ENCODE measurements at regions not wholly inside any gene's neighbourhood (a gene's known extent, or its start where the extent isn't known, plus 50 kb on each side); places are given as distances from the start of the nearest gene placed in this dataset.

DNA sequence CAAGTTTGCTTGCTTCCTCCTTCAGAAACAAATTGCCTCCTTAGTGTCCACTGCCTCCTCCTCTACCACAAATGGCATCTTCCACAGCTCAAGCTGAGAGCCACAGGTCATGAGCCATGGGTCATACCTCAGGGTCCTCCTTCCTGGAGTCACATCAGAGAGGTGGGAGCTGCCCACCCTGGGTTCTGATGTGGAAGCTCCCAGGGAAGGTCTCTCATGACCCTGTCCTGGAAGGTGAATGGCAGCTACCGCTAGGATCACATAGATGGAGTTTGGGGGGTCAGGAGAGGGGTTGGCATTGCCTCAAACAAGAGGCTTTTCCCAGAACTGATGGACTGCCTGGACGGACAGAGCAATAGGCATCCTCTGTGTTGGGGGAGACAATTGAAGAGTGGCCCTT is 321.4 kb downstream of the MATN1 start:
- Histone ChIP-seq H3K27me3 (ENCODE audit: control insufficient read depth in 3 of 3, insufficient read depth in 3 of 3, low read length in 2 of 3) (peaks cover 0 to 4% (median 0%) of the 10 kb centered on the region in 3 donors), H3K36me3 (ENCODE audit: control insufficient read depth in 4 of 4, insufficient read depth in 4 of 4, low read length in 4 of 4) (no peaks in the 10 kb centered on the region), H3K4me1 (ENCODE audit: control insufficient read depth in 5 of 5, insufficient read depth in 5 of 5, low read length in 5 of 5) (no peaks in the 10 kb centered on the region), H3K9ac (ENCODE audit: insufficient read depth in 1 of 2, low read length in 2 of 2) (no peak overlapping the region), H3K9me3 (ENCODE audit: control insufficient read depth in 4 of 4, insufficient read depth in 3 of 4, low read length in 3 of 4) (no peaks in the 10 kb centered on the region), H3K4me3 (no peak overlapping the region), H3K27ac (ENCODE audit: low read depth in 1 of 2, low read length in 1 of 2) (no peak overlapping the region)
- DNase-seq (no peak), ATAC-seq (ENCODE audit: insufficient read depth, low FRiP score) (no peak)
- TF ChIP-seq, protein P1, sequence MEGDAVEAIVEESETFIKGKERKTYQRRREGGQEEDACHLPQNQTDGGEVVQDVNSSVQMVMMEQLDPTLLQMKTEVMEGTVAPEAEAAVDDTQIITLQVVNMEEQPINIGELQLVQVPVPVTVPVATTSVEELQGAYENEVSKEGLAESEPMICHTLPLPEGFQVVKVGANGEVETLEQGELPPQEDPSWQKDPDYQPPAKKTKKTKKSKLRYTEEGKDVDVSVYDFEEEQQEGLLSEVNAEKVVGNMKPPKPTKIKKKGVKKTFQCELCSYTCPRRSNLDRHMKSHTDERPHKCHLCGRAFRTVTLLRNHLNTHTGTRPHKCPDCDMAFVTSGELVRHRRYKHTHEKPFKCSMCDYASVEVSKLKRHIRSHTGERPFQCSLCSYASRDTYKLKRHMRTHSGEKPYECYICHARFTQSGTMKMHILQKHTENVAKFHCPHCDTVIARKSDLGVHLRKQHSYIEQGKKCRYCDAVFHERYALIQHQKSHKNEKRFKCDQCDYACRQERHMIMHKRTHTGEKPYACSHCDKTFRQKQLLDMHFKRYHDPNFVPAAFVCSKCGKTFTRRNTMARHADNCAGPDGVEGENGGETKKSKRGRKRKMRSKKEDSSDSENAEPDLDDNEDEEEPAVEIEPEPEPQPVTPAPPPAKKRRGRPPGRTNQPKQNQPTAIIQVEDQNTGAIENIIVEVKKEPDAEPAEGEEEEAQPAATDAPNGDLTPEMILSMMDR (IDR thresholded peaks at IDR 0.05; ENCODE audit: control extremely low read depth, extremely low read depth) = no peak
- WGBS, 2 donors = 75 to 89% methylated on average over 2 of the region's 2 CpGs

DNA sequence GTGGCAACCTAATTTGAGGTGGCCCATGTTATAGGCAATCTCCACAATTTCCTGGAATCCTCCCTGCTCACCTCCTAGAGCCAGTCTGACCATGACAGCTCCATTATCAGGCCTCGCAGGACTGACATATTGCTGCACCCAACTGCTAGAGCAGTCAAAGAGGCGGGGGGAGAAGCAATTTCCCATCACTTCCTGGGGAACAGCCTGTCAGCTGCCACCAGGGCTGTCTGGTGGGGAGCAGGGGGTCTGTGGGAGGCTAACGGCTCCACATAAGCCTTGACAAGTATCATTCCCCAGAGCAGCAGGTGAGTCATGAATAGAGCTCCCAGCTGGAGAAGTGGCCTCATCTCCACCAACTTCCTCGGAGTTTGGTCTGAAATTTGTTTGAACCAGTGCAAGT is 322.9 kb downstream of the MATN1 start:
- no peak for DNase-seq
- Histone ChIP-seq H3K4me1 (ENCODE audit: control insufficient read depth in 5 of 5, insufficient read depth in 5 of 5, low read length in 5 of 5) (no peaks in the 10 kb centered on the region), H3K27ac (ENCODE audit: low read depth in 1 of 2, low read length in 1 of 2) (no peak overlapping the region), H3K4me3 (no peak overlapping the region), H3K9ac (ENCODE audit: insufficient read depth in 1 of 2, low read length in 2 of 2) (no peak overlapping the region), H3K27me3 (ENCODE audit: control insufficient read depth in 3 of 3, insufficient read depth in 3 of 3, low read length in 2 of 3) (no peaks in the 10 kb centered on the region), H3K9me3 (ENCODE audit: control insufficient read depth in 4 of 4, insufficient read depth in 3 of 4, low read length in 3 of 4) (no peaks in the 10 kb centered on the region), H3K36me3 (ENCODE audit: control insufficient read depth in 4 of 4, insufficient read depth in 4 of 4, low read length in 4 of 4) (no peaks in the 10 kb centered on the region)
- ATAC-seq (ENCODE audit: insufficient read depth, low FRiP score) = no peak
- 57 to 63% methylated on average over 4 of the region's 4 CpGs for WGBS, 2 donors
- TF ChIP-seq, protein P1 (IDR thresholded peaks at IDR 0.05; ENCODE audit: control extremely low read depth, extremely low read depth) = no peak

DNA sequence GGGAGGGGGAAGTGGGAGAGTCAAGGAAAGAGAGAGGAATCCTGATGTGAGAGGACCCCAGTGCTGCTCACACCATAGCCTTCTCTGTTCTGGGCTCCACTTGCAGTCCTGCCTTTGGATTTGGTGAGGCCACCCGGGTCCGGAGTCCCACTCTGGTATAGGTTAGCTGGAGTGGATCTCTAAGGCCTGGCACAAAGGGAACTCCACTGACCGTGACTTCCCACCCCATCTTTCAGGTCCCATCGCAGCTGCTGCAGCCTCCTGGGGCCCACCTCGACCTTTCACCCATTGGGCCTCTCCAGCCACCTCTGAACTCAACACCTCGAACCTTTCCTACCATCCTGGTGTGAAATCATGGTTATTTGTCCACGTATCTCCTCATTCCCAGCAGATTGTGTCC is 324.4 kb downstream of the MATN1 start:
- no peak overlapping the region for H3K9ac ChIP-seq (ENCODE audit: insufficient read depth in 1 of 2, low read length in 2 of 2)
- ATAC-seq (ENCODE audit: insufficient read depth, low FRiP score) = no peak
- H3K4me1 ChIP-seq (ENCODE audit: control insufficient read depth in 5 of 5, insufficient read depth in 5 of 5, low read length in 5 of 5) = no peaks in the 10 kb centered on the region
- WGBS, 2 donors = 72 to 76% methylated on average over 7 of the region's 7 CpGs
- H3K4me3 ChIP-seq = no peak overlapping the region
- no peak for DNase-seq
- TF ChIP-seq, protein P1 (IDR thresholded peaks at IDR 0.05; ENCODE audit: control extremely low read depth, extremely low read depth) = no peak
- H3K27me3 ChIP-seq (ENCODE audit: control insufficient read depth in 3 of 3, insufficient read depth in 3 of 3, low read length in 2 of 3) = no peaks in the 10 kb centered on the region
- no peaks in the 10 kb centered on the region for H3K36me3 ChIP-seq (ENCODE audit: control insufficient read depth in 4 of 4, insufficient read depth in 4 of 4, low read length in 4 of 4)
- no peak overlapping the region for H3K27ac ChIP-seq (ENCODE audit: low read depth in 1 of 2, low read length in 1 of 2)
- H3K9me3 ChIP-seq (ENCODE audit: control insufficient read depth in 4 of 4, insufficient read depth in 3 of 4, low read length in 3 of 4) = no peaks in the 10 kb centered on the region

DNA sequence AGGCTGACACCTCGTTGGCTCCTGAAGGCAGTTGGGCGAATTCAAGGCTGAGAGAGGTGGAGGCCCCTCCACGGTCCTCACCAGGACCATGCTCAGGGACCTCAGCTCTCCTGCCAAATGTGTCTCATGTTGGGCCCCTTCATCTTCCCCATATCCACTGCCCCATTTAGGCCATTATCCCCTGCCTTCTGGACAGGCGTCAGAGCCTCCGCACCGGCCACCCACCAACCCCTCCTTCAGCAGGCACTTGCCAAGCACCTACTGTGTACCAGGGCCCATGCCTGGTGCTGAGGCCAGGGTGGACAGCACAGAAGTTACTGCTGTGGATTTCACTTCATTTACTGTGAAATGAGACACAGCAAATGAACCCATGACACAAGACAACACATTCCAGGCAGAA is 325.8 kb downstream of the MATN1 start:
- H3K9ac ChIP-seq (ENCODE audit: insufficient read depth in 1 of 2, low read length in 2 of 2) = no peak overlapping the region
- TF ChIP-seq, protein P1 (IDR thresholded peaks at IDR 0.05; ENCODE audit: control extremely low read depth, extremely low read depth) = no peak
- H3K4me1 ChIP-seq (ENCODE audit: control insufficient read depth in 5 of 5, insufficient read depth in 5 of 5, low read length in 5 of 5) = no peaks in the 10 kb centered on the region
- no peak overlapping the region for H3K4me3 ChIP-seq
- H3K9me3 ChIP-seq (ENCODE audit: control insufficient read depth in 4 of 4, insufficient read depth in 3 of 4, low read length in 3 of 4) = no peaks in the 10 kb centered on the region
- no peaks in the 10 kb centered on the region for H3K36me3 ChIP-seq (ENCODE audit: control insufficient read depth in 4 of 4, insufficient read depth in 4 of 4, low read length in 4 of 4)
- WGBS, 2 donors = 86 to 94% methylated on average over 6 of the region's 6 CpGs
- DNase-seq = no peak
- H3K27ac ChIP-seq (ENCODE audit: low read depth in 1 of 2, low read length in 1 of 2) = no peak overlapping the region
- no peaks in the 10 kb centered on the region for H3K27me3 ChIP-seq (ENCODE audit: control insufficient read depth in 3 of 3, insufficient read depth in 3 of 3, low read length in 2 of 3)
- ATAC-seq (ENCODE audit: insufficient read depth, low FRiP score) = no peak
